ENCODE measurements at regions not wholly inside any gene's neighbourhood (a gene's known extent, or its start where the extent isn't known, plus 50 kb on each side); places are given as distances from the start of the nearest gene placed in this dataset.

DNA sequence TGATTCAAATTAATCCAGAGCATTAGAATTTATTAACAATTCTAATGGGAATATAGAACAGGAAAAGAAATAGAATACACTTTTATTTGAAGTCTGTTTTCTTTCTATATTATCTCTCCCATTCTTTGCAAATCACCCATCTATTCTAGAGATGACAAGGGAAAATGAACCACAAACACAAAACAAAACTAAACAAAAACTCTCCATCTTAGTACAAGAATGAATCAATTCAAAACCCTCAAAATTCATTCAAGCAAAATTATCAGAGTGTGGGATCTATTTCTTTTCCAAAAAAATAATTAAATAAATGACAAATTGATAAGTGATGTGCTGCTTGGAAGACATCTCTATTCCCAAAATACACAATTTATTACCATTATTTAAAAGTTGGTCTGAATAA is 400.1 kb upstream of the NWD2 start:
- Mint-ChIP-seq H3K4me1 (ENCODE audit: low read depth) (no peaks in the 10 kb centered on the region), H3K27me3 (no peaks in the 10 kb centered on the region), H3K36me3 (ENCODE audit: insufficient read depth) (no peaks in the 10 kb centered on the region), H3K9me3 (ENCODE audit: low read depth) (no peaks in the 10 kb centered on the region), H3K4me3 (ENCODE audit: low read depth) (no peak overlapping the region), H3K27ac (no peak overlapping the region)
- TF ChIP-seq, protein P1, sequence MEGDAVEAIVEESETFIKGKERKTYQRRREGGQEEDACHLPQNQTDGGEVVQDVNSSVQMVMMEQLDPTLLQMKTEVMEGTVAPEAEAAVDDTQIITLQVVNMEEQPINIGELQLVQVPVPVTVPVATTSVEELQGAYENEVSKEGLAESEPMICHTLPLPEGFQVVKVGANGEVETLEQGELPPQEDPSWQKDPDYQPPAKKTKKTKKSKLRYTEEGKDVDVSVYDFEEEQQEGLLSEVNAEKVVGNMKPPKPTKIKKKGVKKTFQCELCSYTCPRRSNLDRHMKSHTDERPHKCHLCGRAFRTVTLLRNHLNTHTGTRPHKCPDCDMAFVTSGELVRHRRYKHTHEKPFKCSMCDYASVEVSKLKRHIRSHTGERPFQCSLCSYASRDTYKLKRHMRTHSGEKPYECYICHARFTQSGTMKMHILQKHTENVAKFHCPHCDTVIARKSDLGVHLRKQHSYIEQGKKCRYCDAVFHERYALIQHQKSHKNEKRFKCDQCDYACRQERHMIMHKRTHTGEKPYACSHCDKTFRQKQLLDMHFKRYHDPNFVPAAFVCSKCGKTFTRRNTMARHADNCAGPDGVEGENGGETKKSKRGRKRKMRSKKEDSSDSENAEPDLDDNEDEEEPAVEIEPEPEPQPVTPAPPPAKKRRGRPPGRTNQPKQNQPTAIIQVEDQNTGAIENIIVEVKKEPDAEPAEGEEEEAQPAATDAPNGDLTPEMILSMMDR (IDR thresholded peaks at IDR 0.05; ENCODE audit: unreplicated experiment): no peak
- no peak for DNase-seq (ENCODE audit: low spot score, unreplicated experiment)

DNA sequence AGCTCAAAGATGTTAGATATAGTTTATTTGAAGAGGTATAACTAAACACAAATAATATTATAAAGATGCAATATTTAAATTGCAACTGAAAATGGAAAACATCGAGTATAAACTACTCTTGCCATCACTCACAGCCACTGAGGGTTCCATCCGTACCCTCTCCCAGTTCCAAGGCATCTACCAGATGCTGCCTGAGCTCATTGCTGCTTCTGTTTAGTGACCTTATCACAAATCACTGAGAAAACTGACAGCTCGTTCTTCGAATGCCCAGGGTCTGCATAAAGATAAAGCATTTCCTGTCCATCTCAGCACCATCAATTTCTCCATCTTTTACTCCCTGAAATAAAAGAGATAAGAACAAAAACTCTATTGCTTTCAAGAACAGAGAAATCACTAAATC is 391.7 kb upstream of the NWD2 start:
- H3K4me3 Mint-ChIP-seq (ENCODE audit: low read depth): no peak overlapping the region
- no peaks in the 10 kb centered on the region for H3K36me3 Mint-ChIP-seq (ENCODE audit: insufficient read depth)
- H3K27me3 Mint-ChIP-seq: no peaks in the 10 kb centered on the region
- TF ChIP-seq, protein P1 (IDR thresholded peaks at IDR 0.05; ENCODE audit: unreplicated experiment): no peak
- no peak overlapping the region for H3K27ac Mint-ChIP-seq
- DNase-seq (ENCODE audit: low spot score, unreplicated experiment): no peak
- H3K9me3 Mint-ChIP-seq (ENCODE audit: low read depth): peaks cover 5% of the 10 kb centered on the region
- peaks cover 1% of the 10 kb centered on the region for H3K4me1 Mint-ChIP-seq (ENCODE audit: low read depth)

DNA sequence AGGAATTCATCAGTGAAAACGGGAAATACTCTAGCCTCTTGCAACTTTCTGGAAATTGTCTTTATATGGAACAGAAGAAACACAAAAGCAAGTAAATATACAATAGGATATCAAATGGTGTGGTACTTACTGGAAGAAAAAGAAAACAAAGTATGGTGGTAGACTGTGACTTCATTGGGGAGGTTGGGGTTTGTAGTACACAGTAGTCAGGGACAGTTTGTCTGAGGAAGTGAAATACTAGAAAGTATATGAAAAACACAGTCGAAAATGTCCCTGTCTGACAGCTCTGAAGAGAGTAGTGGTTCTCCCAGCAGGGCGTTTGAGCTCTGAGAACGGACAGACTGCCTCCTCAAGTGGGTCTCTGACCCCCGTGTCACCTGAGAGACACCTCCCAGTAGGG is 390.0 kb upstream of the NWD2 start:
- Mint-ChIP-seq H3K4me3 (ENCODE audit: low read depth) (no peak overlapping the region), H3K9me3 (ENCODE audit: low read depth) (peaks cover 17% of the 10 kb centered on the region)

DNA sequence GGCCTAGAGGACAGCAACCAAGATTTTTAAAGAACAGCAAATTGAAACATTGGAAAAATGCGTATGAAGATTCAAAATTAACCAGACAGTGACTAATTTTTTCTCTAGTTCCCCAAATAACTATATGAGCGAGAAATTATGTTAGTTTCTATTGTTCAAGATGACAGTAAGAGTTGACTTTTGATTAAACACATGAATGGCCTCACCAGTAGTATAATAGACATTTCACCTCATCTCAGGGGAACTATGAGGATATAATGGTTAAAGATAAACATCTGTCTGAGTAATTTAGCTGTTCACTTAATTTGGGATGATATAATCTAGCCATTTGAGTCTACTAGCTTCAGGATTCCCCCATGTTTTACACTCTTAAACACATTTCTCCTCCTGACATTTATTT is 380.9 kb upstream of the NWD2 start:
- H3K9me3 Mint-ChIP-seq (ENCODE audit: low read depth): peaks cover 6% of the 10 kb centered on the region
- TF ChIP-seq, protein P1 (IDR thresholded peaks at IDR 0.05; ENCODE audit: unreplicated experiment): no peak
- H3K4me3 Mint-ChIP-seq (ENCODE audit: low read depth): no peak overlapping the region
- DNase-seq (ENCODE audit: low spot score, unreplicated experiment): no peak
- no peaks in the 10 kb centered on the region for H3K36me3 Mint-ChIP-seq (ENCODE audit: insufficient read depth)
- H3K27ac Mint-ChIP-seq: no peak overlapping the region
- no peaks in the 10 kb centered on the region for H3K27me3 Mint-ChIP-seq
- no peaks in the 10 kb centered on the region for H3K4me1 Mint-ChIP-seq (ENCODE audit: low read depth)

More for the DNA sequence above, 390.0 kb upstream of the NWD2 start:
- TF ChIP-seq, protein P1 (IDR thresholded peaks at IDR 0.05; ENCODE audit: unreplicated experiment): no peak
- DNase-seq (ENCODE audit: low spot score, unreplicated experiment): no peak
- peaks cover 2% of the 10 kb centered on the region for H3K36me3 Mint-ChIP-seq (ENCODE audit: insufficient read depth)
- no peak overlapping the region for H3K27ac Mint-ChIP-seq
- H3K27me3 Mint-ChIP-seq: no peaks in the 10 kb centered on the region
- peaks cover 1% of the 10 kb centered on the region for H3K4me1 Mint-ChIP-seq (ENCODE audit: low read depth)

DNA sequence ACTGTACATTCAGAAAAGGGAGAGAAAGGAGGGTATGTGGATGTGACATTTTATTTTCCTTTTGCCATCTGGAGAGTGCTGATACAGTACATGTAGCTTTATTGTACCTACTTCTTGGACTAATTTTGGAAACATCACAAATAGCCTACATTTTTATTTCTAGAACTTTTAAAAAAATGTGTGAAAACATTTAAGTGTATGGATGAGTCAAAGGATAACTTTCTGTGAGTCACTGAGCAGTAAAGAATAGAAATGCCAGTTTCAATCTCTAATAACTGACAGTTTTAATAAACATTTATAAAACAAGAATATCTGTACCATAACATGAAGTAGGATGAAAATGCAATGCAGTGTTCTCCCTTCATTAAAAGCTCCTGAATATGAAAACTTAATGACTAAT is 374.4 kb upstream of the NWD2 start:
- H3K4me1 Mint-ChIP-seq (ENCODE audit: low read depth): peaks cover 10% of the 10 kb centered on the region
- H3K27ac Mint-ChIP-seq: no peak overlapping the region
- peaks cover 4% of the 10 kb centered on the region for H3K9me3 Mint-ChIP-seq (ENCODE audit: low read depth)
- H3K36me3 Mint-ChIP-seq (ENCODE audit: insufficient read depth): no peaks in the 10 kb centered on the region
- no peak overlapping the region for H3K4me3 Mint-ChIP-seq (ENCODE audit: low read depth)
- DNase-seq (ENCODE audit: low spot score, unreplicated experiment): no peak
- no peaks in the 10 kb centered on the region for H3K27me3 Mint-ChIP-seq
- TF ChIP-seq, protein P1 (IDR thresholded peaks at IDR 0.05; ENCODE audit: unreplicated experiment): no peak
